ENCODE measurements at regions not wholly inside any gene's neighbourhood (a gene's known extent, or its start where the extent isn't known, plus 50 kb on each side); places are given as distances from the start of the nearest gene placed in this dataset.

GRCh38 chr16:55142405-55142804 lies 181.6 kb upstream of the IRX6 start:
- 46% methylated on average over 4 of the region's 4 CpGs for WGBS

GRCh38 chr16:55144651-55145050 lies 179.4 kb upstream of the IRX6 start:
- no peak for DNase-seq
- no peak overlapping the region for H3K18ac ChIP-seq (ENCODE audit: low read depth in 1 of 2, low read length in 2 of 2)
- 100% methylated on average over 1 of the region's 3 CpGs for WGBS

More at GRCh38 chr16:55142405-55142804, 181.6 kb upstream of the IRX6 start:
- no peak overlapping the region for H3K23ac ChIP-seq (ENCODE audit: low read length in 2 of 2)
- no peak overlapping the region for H3K4me2 ChIP-seq (ENCODE audit: low read length, poor library complexity, severe bottlenecking)
- H2BK5ac ChIP-seq (ENCODE audit: low read depth, low read length, poor library complexity, severe bottlenecking), result no peak overlapping the region
- no peak overlapping the region for H3K4me3 ChIP-seq (ENCODE audit: insufficient read depth in 1 of 2, low read depth in 1 of 2, low read length in 2 of 2)
- no peak overlapping the region for H3K14ac ChIP-seq (ENCODE audit: low read length in 2 of 2)
- no peaks in the 10 kb centered on the region for H3K4me1 ChIP-seq (ENCODE audit: control insufficient read depth, insufficient read depth, low read depth, low read length)
- no peak overlapping the region for H4K8ac ChIP-seq (ENCODE audit: low read length)
- H3K18ac ChIP-seq (ENCODE audit: low read depth in 1 of 2, low read length in 2 of 2), result no peak overlapping the region
- H3K36me3 ChIP-seq (ENCODE audit: control insufficient read depth in 1 of 2, insufficient read depth in 2 of 2, low read depth in 1 of 2, low read length in 2 of 2), result no peaks in the 10 kb centered on the region
- H3K27ac ChIP-seq (ENCODE audit: low read length, poor library complexity, severe bottlenecking), result no peak overlapping the region
- no peak overlapping the region for H2AK5ac ChIP-seq (ENCODE audit: low read length, severe bottlenecking)
- no peak for DNase-seq
- H3K4ac ChIP-seq (ENCODE audit: low read depth in 1 of 2, low read length in 2 of 2), result no peak overlapping the region
- H3K27me3 ChIP-seq (ENCODE audit: control insufficient read depth in 1 of 2, insufficient read depth in 1 of 2, low read length in 2 of 2), result peaks cover 14 to 21% of the 10 kb centered on the region in 2 experiments
- no peak overlapping the region for H4K91ac ChIP-seq (ENCODE audit: low read length)
- no peak overlapping the region for H2BK12ac ChIP-seq (ENCODE audit: low read length in 2 of 2)
- H3K9me3 ChIP-seq (ENCODE audit: control insufficient read depth, low read length), result no peaks in the 10 kb centered on the region
- no peak overlapping the region for H2BK120ac ChIP-seq (ENCODE audit: low read depth, low read length)
- H3K79me1 ChIP-seq (replicated peaks; ENCODE audit: low read length, poor library complexity, severe bottlenecking), result no peaks in the 10 kb centered on the region
- no peak overlapping the region for H2AFZ ChIP-seq (ENCODE audit: low read depth, low read length)
- no peak overlapping the region for H2BK15ac ChIP-seq (ENCODE audit: low read depth, poor library complexity, severe bottlenecking)
- no peak overlapping the region for H3K9ac ChIP-seq (ENCODE audit: low read length)

GRCh38 chr16:55145771-55146603 lies 178.0 kb upstream of the IRX6 start:
- H3K4me1 ChIP-seq (ENCODE audit: control insufficient read depth, insufficient read depth, low read depth, low read length), result no peaks in the 10 kb centered on the region
- no peak overlapping the region for H3K9ac ChIP-seq (ENCODE audit: low read length)
- no peak overlapping the region for H2BK15ac ChIP-seq (ENCODE audit: low read depth, poor library complexity, severe bottlenecking)
- no peaks in the 10 kb centered on the region for H3K79me1 ChIP-seq (replicated peaks; ENCODE audit: low read length, poor library complexity, severe bottlenecking)
- H3K4me2 ChIP-seq (ENCODE audit: low read length, poor library complexity, severe bottlenecking), result no peak overlapping the region
- WGBS, result 47% methylated on average over 2 of the region's 2 CpGs
- H2AK5ac ChIP-seq (ENCODE audit: low read length, severe bottlenecking), result no peak overlapping the region
- H4K91ac ChIP-seq (ENCODE audit: low read length), result no peak overlapping the region
- DNase-seq, result no peak
- no peak overlapping the region for H3K27ac ChIP-seq (ENCODE audit: low read length, poor library complexity, severe bottlenecking)
- H3K18ac ChIP-seq (ENCODE audit: low read depth in 1 of 2, low read length in 2 of 2), result no peak overlapping the region
- H2BK12ac ChIP-seq (ENCODE audit: low read length in 2 of 2), result no peak overlapping the region
- no peak overlapping the region for H2BK5ac ChIP-seq (ENCODE audit: low read depth, low read length, poor library complexity, severe bottlenecking)
- no peak overlapping the region for H2AFZ ChIP-seq (ENCODE audit: low read depth, low read length)
- no peak overlapping the region for H2BK120ac ChIP-seq (ENCODE audit: low read depth, low read length)
- no peak overlapping the region for H3K4ac ChIP-seq (ENCODE audit: low read depth in 1 of 2, low read length in 2 of 2)
- no peak overlapping the region for H3K14ac ChIP-seq (ENCODE audit: low read length in 2 of 2)
- no peaks in the 10 kb centered on the region for H3K36me3 ChIP-seq (ENCODE audit: control insufficient read depth in 1 of 2, insufficient read depth in 2 of 2, low read depth in 1 of 2, low read length in 2 of 2)
- no peak overlapping the region for H4K8ac ChIP-seq (ENCODE audit: low read length)
- no peak overlapping the region for H3K23ac ChIP-seq (ENCODE audit: low read length in 2 of 2)
- H3K4me3 ChIP-seq (ENCODE audit: insufficient read depth in 1 of 2, low read depth in 1 of 2, low read length in 2 of 2), result no peak overlapping the region
- H3K9me3 ChIP-seq (ENCODE audit: control insufficient read depth, low read length), result no peaks in the 10 kb centered on the region
- H3K27me3 ChIP-seq (ENCODE audit: control insufficient read depth in 1 of 2, insufficient read depth in 1 of 2, low read length in 2 of 2), result peaks cover 10 to 13% of the 10 kb centered on the region in 2 experiments

More at GRCh38 chr16:55144651-55145050, 179.4 kb upstream of the IRX6 start:
- Histone ChIP-seq H2BK5ac (ENCODE audit: low read depth, low read length, poor library complexity, severe bottlenecking) (no peak overlapping the region), H3K4me1 (ENCODE audit: control insufficient read depth, insufficient read depth, low read depth, low read length) (no peaks in the 10 kb centered on the region), H2BK12ac (ENCODE audit: low read length in 2 of 2) (no peak overlapping the region), H4K91ac (ENCODE audit: low read length) (no peak overlapping the region), H3K36me3 (ENCODE audit: control insufficient read depth in 1 of 2, insufficient read depth in 2 of 2, low read depth in 1 of 2, low read length in 2 of 2) (no peaks in the 10 kb centered on the region), H3K4ac (ENCODE audit: low read depth in 1 of 2, low read length in 2 of 2) (no peak overlapping the region), H4K8ac (ENCODE audit: low read length) (no peak overlapping the region), H2BK120ac (ENCODE audit: low read depth, low read length) (no peak overlapping the region), H3K79me1 (replicated peaks; ENCODE audit: low read length, poor library complexity, severe bottlenecking) (no peaks in the 10 kb centered on the region), H2AFZ (ENCODE audit: low read depth, low read length) (no peak overlapping the region), H2AK5ac (ENCODE audit: low read length, severe bottlenecking) (no peak overlapping the region), H3K14ac (ENCODE audit: low read length in 2 of 2) (no peak overlapping the region), H3K27me3 (ENCODE audit: control insufficient read depth in 1 of 2, insufficient read depth in 1 of 2, low read length in 2 of 2) (peaks cover 13 to 17% of the 10 kb centered on the region in 2 experiments), H3K9me3 (ENCODE audit: control insufficient read depth, low read length) (no peaks in the 10 kb centered on the region), H3K23ac (ENCODE audit: low read length in 2 of 2) (no peak overlapping the region), H3K9ac (ENCODE audit: low read length) (no peak overlapping the region), H3K27ac (ENCODE audit: low read length, poor library complexity, severe bottlenecking) (no peak overlapping the region), H2BK15ac (ENCODE audit: low read depth, poor library complexity, severe bottlenecking) (no peak overlapping the region), H3K4me3 (ENCODE audit: insufficient read depth in 1 of 2, low read depth in 1 of 2, low read length in 2 of 2) (no peak overlapping the region), H3K4me2 (ENCODE audit: low read length, poor library complexity, severe bottlenecking) (no peak overlapping the region)

GRCh38 chr16:55146966-55147365 lies 177.0 kb upstream of the IRX6 start:
- no peak overlapping the region for H2BK5ac ChIP-seq (ENCODE audit: low read depth, low read length, poor library complexity, severe bottlenecking)
- H3K23ac ChIP-seq (ENCODE audit: low read length in 2 of 2), result no peak overlapping the region
- no peak overlapping the region for H2BK120ac ChIP-seq (ENCODE audit: low read depth, low read length)
- peaks cover 10 to 13% of the 10 kb centered on the region in 2 experiments for H3K27me3 ChIP-seq (ENCODE audit: control insufficient read depth in 1 of 2, insufficient read depth in 1 of 2, low read length in 2 of 2)
- no peak overlapping the region for H3K4me3 ChIP-seq (ENCODE audit: insufficient read depth in 1 of 2, low read depth in 1 of 2, low read length in 2 of 2)
- H3K4me1 ChIP-seq (ENCODE audit: control insufficient read depth, insufficient read depth, low read depth, low read length), result no peaks in the 10 kb centered on the region
- 35% methylated on average over 6 of the region's 7 CpGs for whole genome bisulfite sequencing
- H3K27ac ChIP-seq (ENCODE audit: low read length, poor library complexity, severe bottlenecking), result no peak overlapping the region
- no peak overlapping the region for H3K4me2 ChIP-seq (ENCODE audit: low read length, poor library complexity, severe bottlenecking)
- no peak overlapping the region for H3K14ac ChIP-seq (ENCODE audit: low read length in 2 of 2)
- no peak overlapping the region for H3K9ac ChIP-seq (ENCODE audit: low read length)
- H4K91ac ChIP-seq (ENCODE audit: low read length), result no peak overlapping the region
- no peak overlapping the region for H4K8ac ChIP-seq (ENCODE audit: low read length)
- no peaks in the 10 kb centered on the region for H3K79me1 ChIP-seq (replicated peaks; ENCODE audit: low read length, poor library complexity, severe bottlenecking)
- H3K36me3 ChIP-seq (ENCODE audit: control insufficient read depth in 1 of 2, insufficient read depth in 2 of 2, low read depth in 1 of 2, low read length in 2 of 2), result no peaks in the 10 kb centered on the region
- H3K4ac ChIP-seq (ENCODE audit: low read depth in 1 of 2, low read length in 2 of 2), result no peak overlapping the region
- no peak overlapping the region for H2BK15ac ChIP-seq (ENCODE audit: low read depth, poor library complexity, severe bottlenecking)
- no peak overlapping the region for H2BK12ac ChIP-seq (ENCODE audit: low read length in 2 of 2)
- no peak overlapping the region for H2AK5ac ChIP-seq (ENCODE audit: low read length, severe bottlenecking)
- no peak overlapping the region for H3K18ac ChIP-seq (ENCODE audit: low read depth in 1 of 2, low read length in 2 of 2)
- H3K9me3 ChIP-seq (ENCODE audit: control insufficient read depth, low read length), result no peaks in the 10 kb centered on the region
- no peak overlapping the region for H2AFZ ChIP-seq (ENCODE audit: low read depth, low read length)
- DNase-seq, result no peak
